GM10266 (cell line): ENCODE measurements at regions not wholly inside any gene's neighbourhood (a gene's known extent, or its start where the extent isn't known, plus 50 kb on each side); places are given as distances from the start of the nearest gene placed in this dataset.
"Not testable (repeated sequence)": the region's sequence is repeated elsewhere in the genome, so short reads cannot be mapped to it uniquely, and the experiment has no call there.

Experiments used
- DNase-seq: peaks from one replicate; pipeline ENCODE4 v3.0.0; 2012; ENCODE audit errors: extremely low spot score
- CTCF ChIP-seq: IDR thresholded peaks from 2 replicates; pipeline ENCODE4 v1.5.1; 2012; ENCODE audit warnings: mild to moderate bottlenecking, low read depth; ENCODE audit not compliant: control insufficient read depth, insufficient read depth; ENCODE audit errors: missing control alignments

DNA sequence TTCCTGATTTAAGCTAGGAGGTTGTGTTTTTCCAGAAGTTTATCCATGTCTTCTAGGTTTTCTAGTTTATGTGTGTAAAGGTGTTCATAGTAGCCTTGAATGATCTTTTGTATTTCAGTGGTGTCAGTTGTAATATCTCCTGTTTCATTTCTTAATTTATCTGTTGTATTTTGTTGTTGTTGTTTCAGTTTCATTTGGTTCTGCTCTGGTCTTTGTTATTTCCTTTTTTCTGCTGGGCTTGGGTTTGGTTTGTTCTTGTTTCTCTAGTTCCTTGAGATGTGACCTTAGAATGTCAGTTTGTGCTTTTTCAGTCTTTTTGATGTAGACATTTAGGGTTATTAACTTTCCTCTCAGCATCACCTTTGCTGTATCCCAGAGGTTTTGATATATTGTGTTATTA is 62.8 kb downstream of the SCP2D1 start:
- DNase-seq, result not testable (repeated sequence)

GRCh38 chr20:18879262-18879661 is 65.7 kb downstream of the SCP2D1 start:
- TF ChIP-seq CTCF, result no peak
- DNase-seq, result no peak

DNA sequence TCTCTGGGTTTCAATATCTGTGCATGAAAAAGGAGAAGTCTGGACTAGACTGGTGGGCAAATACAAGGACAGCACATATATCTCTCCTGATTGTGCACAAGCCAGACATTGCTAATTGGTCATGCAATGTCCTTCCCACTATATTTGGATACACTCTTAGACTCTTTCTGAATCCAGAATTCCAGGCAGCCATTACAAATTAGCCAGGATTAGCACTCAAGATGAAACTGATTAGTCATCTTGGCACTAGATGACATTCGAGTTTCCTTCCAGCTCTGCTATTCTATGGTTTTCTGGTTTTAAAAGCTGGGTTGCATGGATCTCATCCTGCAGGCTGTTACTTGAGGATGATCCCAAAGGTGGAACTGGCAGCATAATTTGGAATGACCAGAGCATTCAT is 73.2 kb downstream of the SCP2D1 start:
- no peak for DNase-seq
- TF ChIP-seq CTCF, result no peak

GRCh38 chr20:18901980-18902737 is 88.6 kb downstream of the SCP2D1 start:
- no peak for TF ChIP-seq CTCF
- DNase-seq, result no peak

GRCh38 chr20:18904192-18904591 is 90.6 kb downstream of the SCP2D1 start:
- TF ChIP-seq CTCF, result no peak
- no peak for DNase-seq

DNA sequence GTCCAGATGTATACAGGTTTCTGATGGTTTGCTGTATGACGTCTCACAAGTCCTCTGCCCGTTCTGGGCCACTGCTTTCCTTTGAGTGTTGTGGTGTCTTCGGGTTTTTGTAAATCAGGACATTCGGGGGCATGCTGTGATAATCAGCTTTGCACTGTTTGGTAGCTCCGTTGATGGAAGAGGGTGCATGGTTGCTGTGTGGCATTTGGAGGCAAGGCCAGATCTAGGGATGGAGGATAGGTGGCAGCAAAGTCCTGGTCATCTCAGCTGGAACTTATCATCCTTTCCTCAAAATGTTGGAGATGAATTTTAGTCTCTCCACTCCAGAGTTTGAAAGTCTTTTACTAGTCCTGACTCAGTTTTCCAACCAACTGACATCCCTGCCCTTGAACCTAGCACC is 91.0 kb downstream of the SCP2D1 start:
- TF ChIP-seq CTCF, result peak; percentile 6
- no peak for DNase-seq

DNA sequence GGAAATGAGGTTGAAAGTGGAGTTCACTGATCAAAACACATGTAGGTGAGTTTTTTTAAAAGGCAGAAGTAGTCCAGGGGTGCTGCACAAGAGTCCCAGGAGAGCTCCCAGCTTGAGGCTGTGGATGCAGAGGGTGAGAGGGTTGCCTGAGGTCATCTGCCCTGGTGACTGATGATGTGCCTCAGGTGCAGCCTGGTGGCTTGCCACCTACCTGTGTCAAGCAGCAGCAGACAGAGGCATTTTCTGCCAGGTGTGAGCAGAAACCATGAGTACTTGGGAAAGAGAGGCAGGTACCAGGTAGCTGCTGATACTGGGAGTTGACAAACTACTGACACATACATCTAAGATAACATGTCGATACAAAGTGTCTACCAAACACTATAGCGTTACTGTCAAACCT is 92.5 kb downstream of the SCP2D1 start:
- TF ChIP-seq CTCF, result no peak
- DNase-seq, result no peak

DNA sequence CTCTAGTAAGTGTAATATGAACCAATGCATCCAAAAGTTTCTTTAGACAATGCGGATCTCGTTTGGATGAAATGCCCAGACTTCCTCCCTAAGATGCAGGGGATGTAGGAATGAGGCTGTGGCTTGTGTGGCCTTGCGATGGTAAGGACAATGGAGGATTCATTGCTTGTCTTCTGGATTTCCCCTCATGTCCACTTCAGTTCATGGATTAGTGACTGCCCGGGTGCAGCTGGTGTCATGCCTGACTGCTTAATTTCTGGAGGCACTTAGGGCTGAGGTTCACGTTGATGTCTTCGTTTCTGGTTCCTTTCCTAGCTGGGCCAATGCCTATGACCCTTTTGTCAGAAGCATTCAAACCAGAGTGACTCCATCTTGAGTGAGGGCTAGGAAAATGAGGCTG is 93.8 kb downstream of the SCP2D1 start:
- TF ChIP-seq CTCF, result no peak
- DNase-seq, result no peak
